DMS53 (cell line): ENCODE measurements at regions not wholly inside any gene's neighbourhood (a gene's known extent, or its start where the extent isn't known, plus 50 kb on each side); places are given as distances from the start of the nearest gene placed in this dataset.

Experiments used
- DNase-seq: peaks from one replicate; lab custom pipeline; 2025; lab: John Stamatoyannopoulos, UW

DNA sequence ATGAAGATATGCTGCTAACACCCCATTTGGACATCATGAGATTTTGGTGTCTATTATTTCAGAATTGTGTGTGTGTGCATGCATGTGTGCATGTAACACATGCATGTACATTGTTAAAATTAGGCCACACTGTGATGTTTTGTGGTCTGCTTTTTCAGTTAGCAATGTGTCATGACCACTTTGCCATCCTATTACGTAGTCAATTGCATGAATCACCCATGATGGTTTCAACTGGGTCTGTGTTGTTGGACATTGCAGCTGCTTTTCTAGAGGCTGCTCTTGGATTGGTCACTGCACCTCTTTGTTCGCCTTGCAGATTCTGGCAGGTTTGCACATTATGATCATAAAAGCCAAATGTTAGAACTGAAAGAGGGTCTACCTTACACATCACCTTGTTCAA is 101.0 kb upstream of the THBS1 start:
- no peak for DNase-seq

DNA sequence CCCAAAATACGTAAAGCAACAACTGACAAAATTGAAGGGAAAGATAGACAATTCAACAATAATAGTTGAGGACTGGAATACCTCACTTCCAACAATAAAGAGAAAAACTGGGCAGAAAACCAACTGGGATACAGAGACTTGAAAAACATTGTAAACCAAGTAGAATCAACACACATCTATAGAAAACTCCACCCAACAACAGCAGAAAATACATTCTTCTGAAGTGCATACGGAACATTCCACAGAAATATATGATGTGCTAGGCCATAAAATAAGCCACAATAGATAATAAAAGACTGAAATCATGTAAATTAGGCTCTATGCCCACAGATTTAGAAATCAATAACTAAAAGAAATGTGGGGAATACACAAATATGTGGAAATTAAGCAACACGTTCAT is 98.4 kb upstream of the THBS1 start:
- DNase-seq, result no peak

DNA sequence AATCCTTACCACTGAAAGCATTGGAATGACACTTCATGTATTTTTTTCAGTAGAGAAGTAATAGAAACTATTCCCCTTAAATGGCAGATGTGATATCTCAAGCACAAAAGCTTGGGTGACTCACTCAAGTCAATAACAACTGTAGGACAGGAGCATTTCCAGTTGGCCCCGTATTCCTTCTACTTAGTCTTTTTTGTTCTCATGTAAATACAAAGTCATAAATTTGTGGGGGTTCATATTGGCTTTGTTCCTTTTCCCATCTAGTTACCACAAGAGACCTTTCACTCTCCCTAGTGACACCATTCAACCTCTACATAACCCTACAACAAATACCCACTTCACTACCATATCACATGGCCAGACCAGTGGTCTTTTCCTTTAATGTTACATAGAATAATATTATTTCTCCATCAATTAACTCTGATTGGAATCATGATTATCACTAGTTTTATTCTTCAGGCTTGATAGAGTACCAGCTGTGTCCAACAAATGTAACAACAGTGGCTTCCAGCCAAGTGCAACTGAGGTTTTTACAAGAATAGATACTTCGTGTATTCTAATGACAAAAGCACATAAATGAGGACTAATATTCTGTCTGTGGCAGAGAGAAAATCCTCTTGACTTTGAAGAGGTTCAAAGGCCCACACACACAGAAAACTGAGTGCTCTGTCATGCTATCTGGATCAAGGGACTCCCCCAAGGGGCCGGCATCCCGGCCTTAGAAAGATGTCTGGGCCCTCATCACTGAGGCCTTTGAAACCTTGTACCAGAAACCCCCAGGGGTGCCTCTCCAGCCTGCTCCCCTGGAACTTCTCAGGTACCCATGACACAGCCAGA is 94.0 kb upstream of the THBS1 start:
- peak; percentile 66 for DNase-seq

GRCh38 chr15:39487458-39487735 is 93.5 kb upstream of the THBS1 start:
- DNase-seq, result no peak

DNA sequence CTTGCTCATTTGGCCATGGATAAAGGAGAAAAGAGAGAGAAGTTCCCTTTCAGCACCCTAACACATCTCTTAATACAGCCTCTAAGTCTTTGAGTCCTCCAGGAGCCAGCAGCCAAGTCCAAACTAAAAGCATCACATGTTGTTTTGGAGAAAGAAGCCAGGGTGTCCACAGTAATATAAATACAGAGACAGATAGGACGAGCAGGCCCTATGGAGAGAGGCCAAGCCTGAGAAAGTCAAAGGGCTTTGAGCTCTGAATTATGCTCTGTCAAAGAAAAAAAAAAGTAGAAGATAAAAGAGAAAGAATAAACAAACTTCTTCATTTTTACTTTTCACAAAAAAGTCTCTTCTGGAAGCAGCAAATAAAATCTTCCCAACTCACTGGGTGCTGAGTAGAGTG is 92.4 kb upstream of the THBS1 start:
- no peak for DNase-seq

GRCh38 chr15:39488961-39489360 is 91.9 kb upstream of the THBS1 start:
- DNase-seq, result no peak

- no peak for DNase-seq
Measured at GRCh38 chr15:39491115-39491885, 89.6 kb upstream of the THBS1 start.

GRCh38 chr15:39491886-39492490 is 88.9 kb upstream of the THBS1 start:
- DNase-seq, result peak; percentile 4

GRCh38 chr15:39493424-39494067 is 87.3 kb upstream of the THBS1 start:
- DNase-seq, result no peak

GRCh38 chr15:39494462-39494861 is 86.4 kb upstream of the THBS1 start:
- no peak for DNase-seq

DNA sequence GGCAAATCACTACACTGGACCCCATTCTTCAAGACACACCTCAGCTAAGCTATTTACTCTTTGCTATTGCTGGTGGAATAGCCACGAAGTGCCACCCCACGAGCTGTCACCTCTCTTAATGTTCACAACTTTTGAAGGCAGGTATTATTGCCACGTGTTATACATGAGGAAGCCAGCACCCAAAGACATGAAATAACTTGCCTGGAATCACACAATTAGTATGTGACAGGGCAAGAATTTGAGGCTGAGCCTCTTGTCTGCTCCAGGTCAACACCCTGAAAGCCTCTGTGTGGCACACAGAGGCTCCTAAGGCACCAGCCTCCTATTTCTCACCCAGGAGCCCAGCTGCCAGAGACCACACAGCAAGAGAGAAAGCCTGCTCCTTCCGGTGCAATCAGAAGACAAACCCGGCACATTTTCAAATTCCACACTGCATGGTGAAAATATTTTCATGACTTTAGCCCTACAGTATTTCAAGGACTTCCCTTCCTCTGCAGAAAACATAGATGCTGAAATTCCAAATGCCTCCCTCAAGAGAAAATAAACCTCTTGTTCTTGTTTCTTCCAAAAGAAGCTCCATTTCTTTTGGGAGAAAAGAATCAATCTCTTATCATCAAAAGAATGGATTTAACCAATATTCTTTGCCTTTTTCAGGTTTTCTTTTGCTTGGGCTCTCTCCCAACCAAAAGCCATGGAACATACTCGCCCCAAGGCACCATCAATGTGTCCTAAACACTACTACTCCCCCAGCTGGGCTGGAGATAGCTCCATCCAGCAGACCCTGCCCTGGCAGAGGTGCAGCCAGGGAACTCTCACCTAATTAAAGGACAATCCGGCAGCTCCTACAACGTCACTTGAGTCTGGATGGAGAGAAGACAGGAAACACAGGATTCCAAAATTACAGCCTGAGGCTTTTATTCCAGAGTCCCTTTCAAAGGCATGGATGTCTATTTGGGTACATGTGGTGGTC is 84.7 kb upstream of the THBS1 start:
- no peak for DNase-seq

- no peak for DNase-seq
Measured at GRCh38 chr15:39497016-39497758, 83.7 kb upstream of the THBS1 start.

- DNase-seq, result no peak
Measured at GRCh38 chr15:39497759-39498565, 82.9 kb upstream of the THBS1 start.

- DNase-seq, result no peak
Measured at GRCh38 chr15:39498629-39499028, 82.2 kb upstream of the THBS1 start.

DNA sequence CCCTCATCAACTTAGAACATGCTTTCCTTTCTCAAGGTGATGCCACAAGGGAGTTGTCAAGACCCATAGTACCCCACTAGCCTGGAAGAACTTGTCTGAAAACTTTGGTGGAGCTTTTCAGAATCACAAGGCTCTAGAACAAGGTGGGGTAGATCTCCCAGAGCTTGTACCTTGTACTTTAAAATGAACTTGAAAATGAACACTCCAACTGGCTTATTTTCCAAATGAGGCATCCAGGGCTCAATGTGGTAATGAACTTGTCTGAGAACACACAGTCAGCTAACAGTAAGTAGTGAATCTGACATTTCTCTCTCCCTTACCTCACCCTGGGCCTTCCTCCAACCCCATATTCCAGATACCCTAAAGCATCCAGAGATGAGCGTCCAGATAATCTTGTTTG is 81.8 kb upstream of the THBS1 start:
- no peak for DNase-seq

GRCh38 chr15:39499681-39500080 is 81.2 kb upstream of the THBS1 start:
- no peak for DNase-seq

GRCh38 chr15:39501366-39502081 is 79.4 kb upstream of the THBS1 start:
- no peak for DNase-seq

GRCh38 chr15:39502082-39502447 is 78.8 kb upstream of the THBS1 start:
- peak; percentile 70 for DNase-seq

DNA sequence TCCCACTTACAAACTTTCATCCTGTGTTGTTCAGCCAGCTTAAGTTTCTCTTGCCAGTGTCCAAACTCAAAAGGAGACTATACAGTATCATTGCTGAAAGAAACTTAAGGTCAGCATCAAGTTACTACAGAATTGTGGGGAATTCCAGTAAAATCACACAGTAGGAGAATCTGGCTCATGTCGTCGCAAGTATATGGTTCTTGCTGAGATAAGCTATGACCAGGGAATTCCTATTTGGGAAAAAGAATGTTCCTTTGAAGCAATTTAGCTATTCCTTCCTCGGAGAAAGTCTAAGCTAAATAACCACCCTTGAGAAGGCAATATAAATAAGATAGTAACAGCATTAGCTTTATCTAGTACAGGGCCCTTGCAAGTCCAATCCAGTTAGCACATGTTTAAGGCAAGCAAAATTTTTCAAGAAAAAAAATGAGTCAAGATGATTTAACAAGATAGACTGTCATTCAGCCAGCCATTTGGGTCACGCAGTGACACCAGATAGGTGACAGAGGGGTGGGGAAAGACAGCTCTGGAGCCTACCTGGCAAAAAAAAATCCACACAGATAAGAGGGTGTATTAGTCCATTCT is 78.2 kb upstream of the THBS1 start:
- DNase-seq, result no peak
